HG02678 (cell line): ENCODE measurements at regions not wholly inside any gene's neighbourhood (a gene's known extent, or its start where the extent isn't known, plus 50 kb on each side); places are given as distances from the start of the nearest gene placed in this dataset.
"Not testable (repeated sequence)": the region's sequence is repeated elsewhere in the genome, so short reads cannot be mapped to it uniquely, and the experiment has no call there.

Experiments used
- ATAC-seq: cut with Tn5 transposase; IDR thresholded peaks from one replicate; pipeline ENCODE4 v1.9.1; 2021; ENCODE audit warnings: mild to moderate bottlenecking, moderate library complexity; ENCODE audit not compliant: unreplicated experiment

DNA sequence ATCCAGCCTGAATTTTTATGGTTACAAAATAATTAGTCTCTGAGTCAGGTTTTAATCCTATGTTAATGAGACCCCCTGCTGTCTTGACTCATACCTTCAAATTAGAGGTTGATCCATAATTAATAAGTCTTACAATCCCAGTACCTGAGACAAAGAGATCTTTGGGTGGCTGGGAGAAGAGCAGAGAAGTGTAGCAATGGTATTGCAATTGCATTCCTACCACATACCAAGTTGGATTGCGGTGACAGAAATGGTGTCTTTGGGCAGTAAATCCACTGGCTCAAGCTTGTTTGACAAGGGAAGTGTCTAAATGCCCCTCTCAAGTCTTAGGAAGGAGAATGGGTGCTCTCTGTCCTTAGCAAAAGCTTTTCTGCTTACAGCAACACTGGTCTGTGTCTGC, 150.4 kb downstream of the BTBD3 start:
- no peak for ATAC-seq

DNA sequence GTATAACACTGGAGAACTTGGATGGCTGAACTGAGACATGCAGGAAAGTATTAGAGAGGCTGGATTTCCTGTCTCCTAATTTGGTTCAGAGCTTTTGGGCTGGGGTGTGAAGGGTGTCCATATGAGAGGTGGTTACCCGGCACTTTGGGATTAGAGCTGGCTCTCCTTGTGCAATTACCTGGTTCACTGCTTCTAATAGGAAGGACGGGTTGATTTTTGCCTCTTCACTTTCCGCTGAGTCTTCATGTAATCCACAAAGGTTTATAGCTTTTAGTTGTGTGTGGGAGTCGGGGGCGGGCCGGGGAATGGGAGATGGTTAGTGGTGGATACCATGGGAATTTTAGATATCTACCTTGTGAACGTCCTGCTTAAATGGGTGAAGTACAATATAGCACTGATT, 151.5 kb downstream of the BTBD3 start:
- ATAC-seq = no peak

DNA sequence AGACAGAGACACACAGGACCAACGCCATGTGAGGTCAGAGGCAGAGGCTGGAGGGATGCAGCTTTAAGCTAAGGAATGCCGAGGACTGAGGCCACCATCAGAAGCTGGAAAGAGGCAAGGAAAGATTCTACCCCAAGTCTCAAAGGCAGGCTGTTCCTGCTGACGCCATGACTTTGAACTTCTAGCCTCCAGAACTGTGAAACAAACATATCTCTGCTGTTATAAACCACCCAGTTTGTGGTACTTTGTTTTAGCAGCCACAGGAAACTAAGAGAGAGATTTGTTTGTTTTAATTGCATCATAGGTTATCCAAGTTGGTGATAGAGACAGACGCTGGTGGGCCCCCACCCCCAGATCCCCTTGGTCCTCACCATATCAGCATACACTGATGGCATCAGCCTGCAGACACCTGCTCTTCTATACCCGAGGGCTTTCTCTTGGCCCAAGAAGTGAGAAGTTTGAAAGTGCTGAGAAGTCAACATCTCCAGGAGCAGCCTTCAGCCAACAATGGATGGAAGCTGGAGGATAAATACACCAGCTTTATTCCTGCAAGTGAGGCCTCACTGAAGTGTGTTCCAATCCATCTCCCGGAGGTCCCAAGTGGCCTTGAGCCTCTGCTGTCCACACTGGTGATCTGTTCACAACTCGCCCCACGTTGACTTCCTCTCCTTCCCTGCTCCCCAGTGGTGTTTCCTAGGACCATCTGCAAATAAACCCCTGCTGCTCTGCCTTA, 154.7 kb downstream of the BTBD3 start:
- ATAC-seq = no peak

DNA sequence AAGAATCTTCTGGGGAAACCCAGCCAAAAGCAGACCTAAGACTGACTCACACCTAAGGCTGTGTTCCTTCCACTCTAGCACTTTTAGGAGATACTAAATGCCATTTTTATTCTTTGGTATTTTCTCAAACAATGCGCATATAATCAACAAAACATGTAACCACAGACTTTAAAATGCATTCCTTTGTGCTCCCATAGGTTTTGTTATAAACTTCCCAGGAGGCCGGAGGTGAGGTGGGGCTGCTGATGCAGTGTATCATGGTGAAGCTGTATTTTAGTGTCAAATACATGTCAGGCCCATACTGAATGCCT, 155.2 kb downstream of the BTBD3 start:
- no peak for ATAC-seq

DNA sequence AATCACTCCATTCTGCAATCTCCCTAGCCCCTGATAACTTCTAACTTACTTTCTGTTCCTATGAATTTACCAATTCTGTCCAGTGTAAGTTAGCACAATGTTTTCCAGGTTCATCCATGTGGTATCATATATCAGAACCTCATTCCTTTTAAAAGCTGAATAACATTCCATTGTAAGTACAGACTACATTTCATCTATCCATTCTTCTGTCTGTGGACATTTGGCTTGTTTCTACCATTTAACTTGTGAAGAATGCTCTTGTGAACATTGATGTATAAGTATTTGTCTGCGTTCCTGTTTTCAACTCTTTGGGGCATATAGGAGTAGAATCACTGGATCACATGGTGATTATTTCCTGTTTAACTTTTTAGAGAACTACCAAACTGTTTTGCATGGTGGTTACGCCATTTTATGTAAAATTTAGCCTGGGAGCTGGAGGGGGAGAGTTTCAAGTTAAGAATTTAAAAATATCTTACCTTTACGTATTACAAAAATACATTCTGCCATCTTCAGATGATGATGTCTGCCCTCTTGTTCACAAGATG, 156.5 kb downstream of the BTBD3 start:
- no peak for ATAC-seq

DNA sequence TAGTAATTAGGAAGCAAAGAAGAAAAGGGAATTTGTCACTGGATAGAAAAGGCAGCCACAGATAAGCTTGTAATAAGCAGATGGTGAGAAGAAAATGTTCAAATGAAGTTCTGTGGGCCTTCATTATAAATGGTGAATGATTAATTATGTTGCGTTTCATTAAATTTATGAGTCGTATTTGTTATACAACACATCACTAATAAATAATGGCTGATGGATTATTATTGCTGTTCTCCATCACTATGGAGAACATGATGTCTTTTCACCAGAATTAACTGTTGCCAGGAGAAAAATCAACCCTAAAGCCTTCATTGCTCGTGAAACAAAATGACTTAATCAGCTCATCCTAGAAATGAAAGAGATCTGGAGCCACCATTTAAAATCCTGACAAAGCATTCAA, 158.5 kb downstream of the BTBD3 start:
- no peak for ATAC-seq

DNA sequence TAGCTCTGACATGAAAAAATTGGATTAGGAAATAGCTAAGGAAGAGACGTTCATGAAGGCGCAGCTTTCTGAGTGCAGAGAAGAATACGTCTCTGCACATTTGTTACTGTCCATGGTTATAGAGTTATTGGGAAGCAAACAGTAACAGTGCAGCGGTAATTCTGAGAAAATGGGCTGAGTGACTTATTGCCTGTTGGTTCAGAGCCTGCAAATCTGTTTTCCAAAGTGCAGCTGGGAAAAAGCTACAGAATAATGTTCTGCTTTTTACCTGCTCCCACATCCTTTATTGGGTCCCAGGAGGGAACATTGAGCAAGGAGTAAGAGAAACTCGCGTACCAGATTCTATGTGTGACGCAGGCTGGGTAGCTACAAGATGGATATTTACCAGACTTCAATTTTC, 160.2 kb downstream of the BTBD3 start:
- ATAC-seq = no peak

DNA sequence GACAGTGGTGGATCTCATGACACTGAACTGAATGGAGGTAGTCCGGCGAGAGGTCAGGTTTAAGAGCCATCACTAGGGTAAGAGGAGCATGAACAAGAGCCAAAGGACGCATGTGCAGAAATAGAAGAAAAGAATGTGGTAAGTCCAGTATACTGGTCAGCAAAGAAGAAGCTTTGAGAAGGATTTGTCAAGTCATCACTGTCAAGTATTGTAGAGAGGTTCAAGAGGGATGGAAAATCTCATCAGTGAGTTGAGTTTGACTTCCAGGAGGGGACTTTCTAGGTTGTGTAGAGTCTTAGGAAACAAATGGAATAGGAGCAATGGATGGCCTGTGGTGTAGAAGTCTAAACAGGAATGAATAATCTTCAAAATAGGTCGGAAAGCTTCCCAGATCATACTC, 161.8 kb downstream of the BTBD3 start:
- ATAC-seq = no peak

DNA sequence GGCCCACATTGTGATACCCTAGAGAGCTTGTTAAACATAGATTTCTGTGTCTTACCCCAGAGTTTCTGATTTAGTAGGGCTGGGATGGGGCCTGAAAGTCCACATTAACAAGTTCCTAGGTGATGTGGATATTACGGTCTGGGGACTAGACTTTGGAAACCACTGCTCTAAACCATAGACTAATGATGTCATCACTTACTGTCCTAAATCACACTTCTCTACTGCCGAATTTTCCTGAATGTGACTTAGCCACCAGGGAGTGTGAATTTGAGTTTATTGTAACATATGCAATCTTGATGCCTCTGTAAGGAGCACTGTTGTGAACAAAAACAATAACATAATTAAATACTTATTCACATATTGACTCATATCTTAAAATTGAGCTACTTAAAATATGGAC, 165.6 kb downstream of the BTBD3 start:
- ATAC-seq = no peak

DNA sequence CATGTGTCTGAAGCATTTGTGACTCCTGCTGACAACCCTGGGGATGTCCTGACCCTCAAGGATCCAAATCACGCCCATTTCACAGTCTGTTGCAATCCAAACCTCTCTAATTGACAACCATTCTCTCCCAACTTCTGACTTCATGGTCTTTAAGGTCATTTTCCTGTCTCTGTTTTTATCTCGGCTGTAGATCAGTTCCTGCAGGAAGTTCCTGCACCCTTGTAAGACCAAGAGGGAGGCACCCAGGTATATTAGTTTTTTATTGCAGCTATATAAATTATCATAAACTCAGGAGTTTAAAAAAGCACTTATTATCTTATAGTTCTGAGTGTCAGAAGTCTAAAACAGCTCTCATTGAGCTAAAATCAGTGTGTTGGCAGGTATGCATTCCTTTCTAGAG, 166.8 kb downstream of the BTBD3 start:
- no peak for ATAC-seq

DNA sequence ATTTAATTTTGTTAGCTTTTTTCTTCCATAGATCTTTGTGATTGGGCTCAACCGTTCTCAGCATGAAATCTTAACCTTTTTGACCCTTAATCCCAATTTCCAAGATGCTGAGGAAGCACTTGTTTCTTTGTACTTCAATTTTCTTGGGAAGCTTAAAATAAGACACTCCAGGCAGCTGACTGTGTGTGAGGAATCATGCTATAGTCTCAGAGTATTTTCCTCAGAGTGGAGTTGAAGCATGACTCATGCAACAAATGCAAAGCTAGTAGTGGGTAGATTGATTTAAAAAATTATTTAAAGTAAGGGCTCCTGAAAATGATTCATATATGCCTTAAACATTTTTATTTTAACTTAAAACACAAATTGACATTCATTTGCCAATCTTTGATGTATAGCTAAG, 168.7 kb downstream of the BTBD3 start:
- no peak for ATAC-seq

DNA sequence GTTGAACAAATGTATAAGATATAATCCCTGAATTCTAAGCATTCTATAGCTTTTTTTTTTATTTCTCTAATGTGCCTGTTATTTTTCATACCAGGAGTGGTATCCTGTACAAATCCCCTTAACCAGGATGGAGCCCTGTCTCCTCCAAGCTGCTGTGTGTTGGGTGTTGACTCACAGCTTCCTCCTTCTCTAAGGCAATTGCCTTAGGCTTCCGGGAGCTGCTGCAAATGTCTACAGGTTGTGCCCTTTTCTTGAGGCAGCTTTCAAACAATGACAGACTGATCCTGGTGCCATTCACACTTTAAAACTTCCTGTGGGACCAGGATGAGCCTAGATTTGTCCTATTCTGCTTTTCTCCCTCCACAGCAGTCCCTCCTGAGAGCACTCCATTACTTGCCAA, 173.2 kb downstream of the BTBD3 start:
- no peak for ATAC-seq

DNA sequence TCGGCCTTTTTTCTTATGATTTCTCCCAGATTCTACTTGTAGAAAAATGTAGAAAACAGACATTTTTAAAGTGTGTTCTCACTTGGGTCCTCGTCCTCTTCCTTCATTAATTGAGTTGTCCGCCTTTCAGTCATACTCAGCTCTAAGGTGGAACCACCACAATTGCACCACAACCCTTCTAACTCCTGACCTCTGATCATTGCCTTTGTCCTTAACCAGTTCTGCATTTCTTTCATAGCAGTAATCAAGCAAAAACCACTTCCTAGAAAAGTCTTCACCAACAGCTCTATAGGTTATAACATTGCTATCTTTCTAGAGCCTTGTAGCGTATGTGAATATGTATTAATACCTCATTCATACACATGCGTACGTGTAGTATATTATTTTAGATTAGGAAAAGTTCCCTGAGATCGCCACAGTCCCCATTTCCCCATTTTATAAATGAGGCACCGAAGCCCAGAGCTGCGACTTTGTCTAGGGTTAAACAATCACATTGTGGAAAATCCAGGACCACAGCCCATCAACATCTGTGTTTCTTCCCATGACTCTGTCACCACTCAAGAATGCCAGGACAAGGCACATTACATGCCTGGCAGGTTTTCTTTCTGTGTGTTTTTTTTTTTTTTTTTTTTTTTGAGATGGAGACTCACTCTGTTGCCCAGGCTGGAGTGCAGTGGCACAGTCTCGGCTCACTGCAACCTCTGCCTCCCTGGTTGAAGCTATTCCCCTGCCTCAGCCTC, 175.5 kb downstream of the BTBD3 start:
- no peak for ATAC-seq

DNA sequence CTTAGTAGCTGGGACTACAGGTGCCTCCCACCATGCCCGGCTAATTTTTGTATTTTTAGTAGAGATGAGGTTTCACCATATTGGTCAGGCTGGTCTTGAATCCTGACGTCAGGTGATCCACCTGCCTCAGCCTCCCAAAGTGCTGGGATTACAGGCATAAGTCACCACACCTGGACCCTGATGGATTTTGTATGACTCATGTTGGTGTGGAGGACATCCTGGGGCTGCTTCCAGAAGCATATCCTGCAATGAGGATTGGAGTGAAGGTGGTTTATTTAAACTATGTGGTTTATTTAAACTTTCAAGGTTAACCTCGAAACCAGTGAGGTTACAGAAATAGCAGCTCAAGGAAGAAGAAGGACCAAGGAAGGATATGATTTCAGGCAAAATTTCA, 176.1 kb downstream of the BTBD3 start:
- ATAC-seq = not testable (repeated sequence)

DNA sequence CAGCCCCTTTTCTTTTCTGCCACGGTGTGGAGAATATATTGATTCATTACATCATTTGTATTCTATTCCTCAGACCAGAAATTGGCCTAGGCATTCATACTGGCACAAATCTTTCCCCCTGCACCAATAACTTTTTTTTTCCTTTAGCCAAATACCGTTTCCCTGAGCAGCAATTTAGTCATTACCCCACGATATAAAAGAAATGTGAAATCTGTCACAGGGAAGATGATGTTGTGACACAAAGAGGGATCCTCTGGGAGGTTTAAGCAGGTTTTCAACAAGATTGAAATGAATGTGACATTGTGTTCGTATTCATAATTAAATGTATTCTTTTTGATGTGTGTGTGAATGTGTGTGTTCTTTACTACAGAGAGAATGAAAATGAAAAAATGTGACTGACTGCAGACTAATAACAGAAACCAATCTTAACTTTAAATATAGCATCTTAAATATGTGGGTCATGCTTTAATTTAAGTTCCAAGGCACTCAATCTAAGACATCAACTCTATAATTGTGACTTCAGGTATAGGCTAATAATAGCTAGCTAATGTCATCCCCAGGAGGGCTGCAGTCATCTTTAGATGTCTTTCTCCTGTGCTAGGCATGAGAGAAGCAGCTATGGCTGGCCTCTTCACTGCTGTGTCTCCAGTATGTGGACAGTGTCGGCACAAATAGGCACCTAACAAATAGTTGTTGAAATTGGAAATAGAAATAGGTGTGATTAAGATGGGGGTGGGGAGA, 177.7 kb downstream of the BTBD3 start:
- no peak for ATAC-seq

DNA sequence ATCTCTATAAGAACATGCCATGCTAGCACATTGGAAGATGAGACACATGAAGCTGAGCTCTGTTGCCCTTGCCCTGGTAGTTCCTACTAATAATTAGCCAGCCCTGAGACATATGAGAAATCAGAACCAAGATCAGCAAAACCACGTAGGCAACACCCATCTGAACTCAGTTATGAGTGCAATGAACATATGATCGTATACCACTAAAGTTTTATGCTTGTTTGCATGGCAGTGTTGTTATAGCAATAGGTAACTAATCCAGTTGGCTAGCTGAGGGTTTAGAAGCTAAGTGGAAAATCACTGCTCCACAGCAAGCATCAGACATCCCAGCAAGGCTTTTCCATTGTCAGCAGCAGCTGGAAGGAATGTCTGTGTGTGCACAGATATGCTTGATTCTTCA, 180.7 kb downstream of the BTBD3 start:
- no peak for ATAC-seq

DNA sequence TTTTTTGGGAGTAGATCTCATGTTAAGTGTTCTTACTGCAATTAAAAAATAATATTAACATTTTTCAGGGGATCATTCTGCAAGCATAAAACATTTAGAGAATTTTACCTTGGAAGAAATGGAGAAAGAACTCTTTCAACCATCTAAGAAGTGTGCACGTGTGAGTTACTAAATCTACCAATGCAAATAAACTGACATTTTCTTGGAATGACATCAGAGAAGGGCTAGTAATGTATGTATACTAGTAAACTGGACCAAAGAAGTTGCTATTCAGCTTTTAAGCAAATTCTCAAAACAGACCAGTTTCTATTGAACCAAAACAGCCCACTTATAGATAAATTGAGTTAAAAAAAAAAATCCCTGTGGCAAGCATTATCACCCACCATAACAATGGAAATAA, 191.2 kb downstream of the BTBD3 start:
- no peak for ATAC-seq

DNA sequence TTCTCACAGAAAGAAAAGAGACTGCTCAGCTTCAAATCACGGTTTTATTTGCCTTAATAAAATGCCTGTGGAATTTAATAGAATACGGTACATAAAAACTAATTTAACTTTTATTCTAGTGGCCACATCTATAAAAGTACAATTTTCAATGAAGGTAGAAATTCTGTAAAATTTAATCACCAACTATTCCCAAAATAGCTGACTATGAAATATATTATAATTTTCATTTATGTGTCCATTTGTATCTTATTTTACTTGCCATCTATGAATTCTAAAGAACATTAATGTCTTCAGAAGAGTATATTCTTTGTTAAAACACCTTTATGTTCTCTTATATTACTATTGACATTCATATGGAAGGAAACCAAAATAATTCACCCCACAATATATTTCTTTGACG, 192.6 kb downstream of the BTBD3 start:
- no peak for ATAC-seq

DNA sequence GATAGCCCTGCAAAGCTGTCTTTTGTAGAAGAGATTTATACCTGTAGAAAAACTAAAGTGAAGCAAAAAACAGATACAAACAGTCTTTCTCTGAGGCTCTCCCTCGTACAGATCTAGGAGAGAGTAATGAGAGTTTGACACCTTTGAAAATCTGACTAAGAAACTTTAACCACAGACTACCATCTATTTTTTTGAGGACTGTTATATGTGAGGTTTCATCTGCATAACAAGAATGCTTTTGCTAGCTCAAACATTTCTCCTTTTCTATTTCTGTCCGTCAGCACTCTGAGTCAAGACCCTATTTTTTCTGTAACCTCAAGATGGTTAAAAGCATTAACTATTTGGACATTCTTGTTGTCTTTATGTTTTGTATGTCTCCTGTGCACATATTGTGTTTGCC, 193.0 kb downstream of the BTBD3 start:
- no peak for ATAC-seq

DNA sequence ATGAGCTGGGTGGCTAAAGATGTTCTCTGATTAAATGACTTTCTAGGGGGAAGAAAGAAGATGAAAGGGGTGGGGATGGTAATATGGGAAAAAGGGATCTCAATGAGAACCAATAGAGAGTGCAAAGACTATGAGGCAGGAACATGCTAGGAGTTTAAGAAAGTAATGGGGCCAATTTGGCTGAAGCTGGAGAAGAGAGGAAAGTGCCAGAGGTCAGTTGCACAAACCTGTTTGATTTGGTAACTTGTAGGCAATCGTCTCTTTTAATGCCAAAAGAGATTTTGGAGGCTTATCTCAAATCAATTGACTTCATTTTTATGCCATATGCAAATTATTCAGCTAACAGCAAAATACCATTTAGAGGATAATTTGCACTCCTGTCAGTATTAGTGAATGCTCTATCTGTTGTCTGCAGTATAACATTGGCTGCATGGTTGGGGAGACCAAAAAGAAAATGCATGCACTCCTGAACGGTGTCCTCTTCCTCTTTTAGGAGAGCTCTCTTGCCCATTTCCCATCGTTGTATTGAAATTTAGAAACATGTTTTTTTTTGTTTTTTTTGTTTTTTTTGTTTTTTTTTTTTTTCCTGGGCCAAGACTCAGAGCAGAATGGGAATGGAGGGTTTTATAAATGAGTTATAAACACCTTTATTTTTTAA, 193.9 kb downstream of the BTBD3 start:
- ATAC-seq = no peak

DNA sequence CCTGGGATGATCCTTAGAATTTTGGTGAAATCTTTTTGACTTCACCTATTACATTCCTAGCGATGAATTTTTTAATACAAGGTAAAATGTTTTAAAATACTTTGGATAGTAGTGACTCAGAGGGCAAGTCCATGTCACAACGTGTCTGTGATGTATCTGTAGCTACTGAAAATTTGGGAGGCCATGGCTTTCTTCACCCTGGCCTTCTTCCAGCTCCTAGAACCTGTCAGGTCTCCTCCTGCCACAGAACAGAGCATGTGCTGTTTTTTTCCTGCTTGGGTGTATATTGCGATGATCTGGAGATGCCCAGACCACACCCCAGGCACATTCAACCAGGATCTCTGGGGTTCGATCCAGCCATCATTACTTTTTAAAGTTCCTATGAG, 194.4 kb downstream of the BTBD3 start:
- ATAC-seq = no peak
